ENCODE measurements at regions not wholly inside any gene's neighbourhood (a gene's known extent, or its start where the extent isn't known, plus 50 kb on each side); places are given as distances from the start of the nearest gene placed in this dataset.

GRCh38 chr18:57296336-57296735 is 56.0 kb upstream of the ST8SIA3 start:
- no peak for TF ChIP-seq CTCF (IDR thresholded peaks at IDR 0.05)
- no peak for TF ChIP-seq EZH2 (IDR thresholded peaks at IDR 0.05; ENCODE audit: borderline replicate concordance, insufficient read depth, low read depth, low read length, poor library complexity, severe bottlenecking)
